Breast epithelium (tissue), 3 donors: ENCODE measurements at regions not wholly inside any gene's neighbourhood (a gene's known extent, or its start where the extent isn't known, plus 50 kb on each side); places are given as distances from the start of the nearest gene placed in this dataset.

Source experiments
- POLR2A ChIP-seq: fragments of 450-650 bp; IDR thresholded peaks from one replicate; pipeline ENCODE4 v1.6.1; 2016; ENCODE audit warnings: antibody characterized with exemption, mild to moderate bottlenecking, moderate library complexity
- TF ChIP-seq, protein P1 (sequence below), 3 donors: fragments of 450-650 bp; IDR thresholded peaks; one replicate each; pipeline ENCODE4 v1.5.1; 2016 to 2017; ENCODE audit warnings: antibody characterized with exemption in 3 of 3, mild to moderate bottlenecking in 3 of 3, moderate library complexity in 3 of 3

DNA sequence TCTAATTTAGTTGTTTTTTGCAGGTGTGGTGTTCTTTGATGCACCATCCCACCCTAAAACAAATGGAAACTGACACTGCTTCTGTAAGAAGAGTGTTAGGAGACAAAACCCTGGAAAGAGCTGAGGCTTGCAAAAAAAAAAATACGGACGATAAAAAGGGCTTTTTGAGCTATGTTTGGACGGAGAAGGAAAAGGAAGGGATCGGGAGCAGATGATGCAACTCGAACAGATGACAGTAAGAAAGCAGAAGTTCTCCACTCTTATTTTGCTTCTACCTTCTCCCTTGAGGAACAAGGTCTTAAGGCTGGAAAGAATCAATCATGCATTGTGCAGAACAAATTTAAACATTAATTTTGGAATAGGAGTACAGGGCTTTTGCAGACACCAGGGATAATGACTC, 136.7 kb downstream of the MAF start:
- TF ChIP-seq, protein P1, sequence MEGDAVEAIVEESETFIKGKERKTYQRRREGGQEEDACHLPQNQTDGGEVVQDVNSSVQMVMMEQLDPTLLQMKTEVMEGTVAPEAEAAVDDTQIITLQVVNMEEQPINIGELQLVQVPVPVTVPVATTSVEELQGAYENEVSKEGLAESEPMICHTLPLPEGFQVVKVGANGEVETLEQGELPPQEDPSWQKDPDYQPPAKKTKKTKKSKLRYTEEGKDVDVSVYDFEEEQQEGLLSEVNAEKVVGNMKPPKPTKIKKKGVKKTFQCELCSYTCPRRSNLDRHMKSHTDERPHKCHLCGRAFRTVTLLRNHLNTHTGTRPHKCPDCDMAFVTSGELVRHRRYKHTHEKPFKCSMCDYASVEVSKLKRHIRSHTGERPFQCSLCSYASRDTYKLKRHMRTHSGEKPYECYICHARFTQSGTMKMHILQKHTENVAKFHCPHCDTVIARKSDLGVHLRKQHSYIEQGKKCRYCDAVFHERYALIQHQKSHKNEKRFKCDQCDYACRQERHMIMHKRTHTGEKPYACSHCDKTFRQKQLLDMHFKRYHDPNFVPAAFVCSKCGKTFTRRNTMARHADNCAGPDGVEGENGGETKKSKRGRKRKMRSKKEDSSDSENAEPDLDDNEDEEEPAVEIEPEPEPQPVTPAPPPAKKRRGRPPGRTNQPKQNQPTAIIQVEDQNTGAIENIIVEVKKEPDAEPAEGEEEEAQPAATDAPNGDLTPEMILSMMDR (IDR thresholded peaks at IDR 0.05): no peak
- no peak for TF ChIP-seq POLR2A
